OCI-LY7 (cell line): ENCODE measurements at regions not wholly inside any gene's neighbourhood (a gene's known extent, or its start where the extent isn't known, plus 50 kb on each side); places are given as distances from the start of the nearest gene placed in this dataset.

Experiments used
- BruUV-seq: library from RNA; stranded (reverse); fragments of 400-500 nt; replicated peaks from 2 replicates; lab custom pipeline; 2021; lab: Mats Ljungman, UMichigan
- CTCF ChIA-PET: fragments of 300-600 bp; sonication (Branson Sonifier 250); formaldehyde crosslinking; loops from one replicate; lab custom pipeline; 2022; ENCODE audit warnings: antibody characterized with exemption; ENCODE audit not compliant: unreplicated experiment; lab: Charles Lee
- POLR2A ChIA-PET: fragments of 300-600 bp; sonication (Branson Sonifier 250); formaldehyde crosslinking; loops from one replicate; lab custom pipeline; 2022; ENCODE audit warnings: antibody characterized with exemption; lab: Charles Lee
- DNase-seq: peaks from one replicate; pipeline ENCODE4 v3.0.0-alpha.2; 2015; ENCODE audit warnings: low spot score
- H2AFZ ChIP-seq: fragments of 200-600 bp; sonication (generic), shearing (Covaris generic); 2 replicates; pipeline ENCODE4 v1.6.1; 2014; ENCODE audit warnings: mild to moderate bottlenecking, antibody characterized with exemption, low read length, moderate library complexity
- H3K27ac ChIP-seq: fragments of 200-600 bp; sonication (generic); 2 replicates; pipeline ENCODE4 v1.5.1; 2014; ENCODE audit warnings: mixed run types, low read depth, mild to moderate bottlenecking, moderate library complexity, low read length, inconsistent platforms; ENCODE audit not compliant: poor library complexity, severe bottlenecking
- H3K36me3 ChIP-seq: fragments of 200-600 bp; sonication (generic); 2 replicates; pipeline ENCODE4 v1.6.1; 2014; ENCODE audit warnings: mild to moderate bottlenecking, antibody characterized with exemption, low read length, moderate library complexity, mixed read lengths; ENCODE audit not compliant: insufficient read depth
- H3K4me1 ChIP-seq: fragments of 200-600 bp; sonication (generic); 2 replicates; pipeline ENCODE4 v1.5.1; 2014; ENCODE audit warnings: mild to moderate bottlenecking, low read length; ENCODE audit not compliant: insufficient read depth, poor library complexity, severe bottlenecking
- H3K4me2 ChIP-seq: fragments of 200-600 bp; sonication (generic); 2 replicates; pipeline ENCODE4 v1.6.1; 2014; ENCODE audit warnings: mild to moderate bottlenecking, low read length
- H3K4me3 ChIP-seq: fragments of 200-600 bp; sonication (generic); 2 replicates; pipeline ENCODE4 v1.5.1; 2014; ENCODE audit warnings: mild to moderate bottlenecking, low read depth, low read length; ENCODE audit not compliant: poor library complexity, severe bottlenecking
- H3K79me2 ChIP-seq: fragments of 200-600 bp; sonication (generic); 2 replicates; pipeline ENCODE4 v1.6.1; 2016; ENCODE audit warnings: low read depth, mild to moderate bottlenecking, low read length, moderate library complexity, mixed read lengths; ENCODE audit not compliant: insufficient read depth
- H3K9me2 ChIP-seq: fragments of 200-600 bp; sonication (generic); 2 replicates; pipeline ENCODE4 v1.6.1; 2016; ENCODE audit warnings: mild to moderate bottlenecking, low read length, mixed read lengths; ENCODE audit not compliant: insufficient read depth
- H3K9me3 ChIP-seq: fragments of 200-600 bp; sonication (generic); 2 replicates; pipeline ENCODE4 v1.6.1; 2014; ENCODE audit warnings: mild to moderate bottlenecking, mixed run types, low read length, mixed read lengths
- H4K20me1 ChIP-seq: fragments of 200-600 bp; sonication (generic); 2 replicates; pipeline ENCODE4 v1.6.1; 2014; ENCODE audit warnings: mild to moderate bottlenecking, antibody characterized with exemption, low read length, moderate library complexity, mixed read lengths; ENCODE audit not compliant: insufficient read depth
- CTCF ChIP-seq: fragments of 200-600 bp; sonication (generic); conservative IDR thresholded peaks from 2 replicates; pipeline ENCODE4 v1.5.1; 2014; ENCODE audit warnings: mild to moderate bottlenecking, antibody characterized with exemption, low read length, moderate library complexity, mixed read lengths
- EZH2phosphoT487 ChIP-seq: fragments of 200-600 bp; sonication (generic); IDR thresholded peaks from 2 replicates; pipeline ENCODE4 v1.6.1; 2018; ENCODE audit warnings: low read depth, borderline replicate concordance, mild to moderate bottlenecking, mixed run types, antibody characterized with exemption, low read length, moderate library complexity, mixed read lengths
- intact Hi-C: fragments of 100-400 bp; cut with micrococcal nuclease; formaldehyde crosslinking; loops from one replicate; pipeline ENCODE4 v1.10.0; 2022; ENCODE audit not compliant: unreplicated experiment

GRCh38 chr18:22337306-22337705 lies 80.4 kb downstream of the CTAGE1 start:
- POLR2A ChIA-PET: no interaction called here
- H4K20me1 ChIP-seq: no peaks in the 10 kb centered on the region
- H3K27ac ChIP-seq: no peak overlapping the region
- H3K4me2 ChIP-seq: no peak overlapping the region
- no peak for DNase-seq
- TF ChIP-seq EZH2phosphoT487: no peak
- no peak for TF ChIP-seq CTCF
- no peaks in the 10 kb centered on the region for H3K9me2 ChIP-seq
- no peaks in the 10 kb centered on the region for H3K4me1 ChIP-seq
- intact Hi-C loops: no loop called here
- BruUV-seq: no TSS peak
- CTCF ChIA-PET: no interaction called here
- no peaks in the 10 kb centered on the region for H3K9me3 ChIP-seq
- H3K36me3 ChIP-seq: no peaks in the 10 kb centered on the region
- no peak overlapping the region for H2AFZ ChIP-seq
- no peak overlapping the region for H3K4me3 ChIP-seq
- no peaks in the 10 kb centered on the region for H3K79me2 ChIP-seq

GRCh38 chr18:22336406-22336805 lies 81.3 kb downstream of the CTAGE1 start:
- ChIA-PET POLR2A (no interaction called here), CTCF (no interaction called here)
- H3K36me3 ChIP-seq: no peaks in the 10 kb centered on the region
- no peak for DNase-seq
- no peak overlapping the region for H3K4me3 ChIP-seq
- H3K27ac ChIP-seq: no peak overlapping the region
- H3K79me2 ChIP-seq: no peaks in the 10 kb centered on the region
- intact Hi-C loops: no loop called here
- H3K9me2 ChIP-seq: no peaks in the 10 kb centered on the region
- BruUV-seq: no TSS peak
- H3K4me2 ChIP-seq: no peak overlapping the region
- TF ChIP-seq EZH2phosphoT487 (no peak), CTCF (no peak)
- H3K9me3 ChIP-seq: no peaks in the 10 kb centered on the region
- no peak overlapping the region for H2AFZ ChIP-seq
- no peaks in the 10 kb centered on the region for H4K20me1 ChIP-seq
- no peaks in the 10 kb centered on the region for H3K4me1 ChIP-seq

- Histone ChIP-seq H3K4me3 (no peak overlapping the region), H3K9me3 (no peaks in the 10 kb centered on the region), H2AFZ (no peak overlapping the region), H3K36me3 (no peaks in the 10 kb centered on the region), H3K9me2 (no peaks in the 10 kb centered on the region), H3K79me2 (no peaks in the 10 kb centered on the region), H4K20me1 (no peaks in the 10 kb centered on the region), H3K4me1 (no peaks in the 10 kb centered on the region), H3K4me2 (no peak overlapping the region), H3K27ac (no peak overlapping the region)
- no peak for DNase-seq
- intact Hi-C loops: no loop called here
- BruUV-seq: no TSS peak
- TF ChIP-seq EZH2phosphoT487 (no peak), CTCF (no peak)
- ChIA-PET CTCF (no interaction called here), POLR2A (no interaction called here)
These were observed 82.0 kb downstream of the CTAGE1 start for GRCh38 chr18:22335731-22336198.
